H9 (cell line): ENCODE measurements at regions not wholly inside any gene's neighbourhood (a gene's known extent, or its start where the extent isn't known, plus 50 kb on each side); places are given as distances from the start of the nearest gene placed in this dataset.

Experiments
- DNase-seq: peaks from one replicate; pipeline ENCODE4 v3.0.0-alpha.2; 2017
- H2AFZ ChIP-seq: one replicate; pipeline ENCODE4 v1.6.1; 2013; ENCODE audit warnings: mild to moderate bottlenecking, low read length, control low read depth, moderate library complexity
- H2AK5ac ChIP-seq: 2 replicates; pipeline ENCODE4 v1.6.1; 2013; ENCODE audit warnings: low read length, control low read depth, mixed read lengths; ENCODE audit not compliant: insufficient read length
- H2BK120ac ChIP-seq: one replicate; pipeline ENCODE4 v1.6.1; 2013; ENCODE audit warnings: low read depth, mild to moderate bottlenecking, low read length, control low read depth, inconsistent platforms; ENCODE audit not compliant: poor library complexity, severe bottlenecking
- H2BK12ac ChIP-seq: 2 replicates; pipeline ENCODE4 v1.6.1; 2013; ENCODE audit warnings: low read length, control low read depth, mixed read lengths, low read depth; ENCODE audit not compliant: insufficient read length
- H2BK15ac ChIP-seq: 2 replicates; pipeline ENCODE4 v1.6.1; 2013; ENCODE audit warnings: low read depth, low read length, control low read depth
- H2BK20ac ChIP-seq: one replicate; pipeline ENCODE4 v1.6.1; 2013; ENCODE audit warnings: low read depth, mild to moderate bottlenecking, low read length, control low read depth, inconsistent platforms; ENCODE audit not compliant: poor library complexity, severe bottlenecking
- H2BK5ac ChIP-seq: 2 replicates; pipeline ENCODE4 v1.6.1; 2013; ENCODE audit warnings: low read length, control low read depth, mixed read lengths; ENCODE audit not compliant: insufficient read length
- H3K14ac ChIP-seq: 2 replicates; pipeline ENCODE4 v1.6.1; 2013; ENCODE audit warnings: low read length, control low read depth; ENCODE audit not compliant: insufficient read depth
- H3K18ac ChIP-seq: 2 replicates; pipeline ENCODE4 v1.6.1; 2013; ENCODE audit warnings: low read depth, mild to moderate bottlenecking, mixed read lengths, low read length, control low read depth; ENCODE audit not compliant: insufficient read length
- H3K23ac ChIP-seq: 2 replicates; pipeline ENCODE4 v1.6.1; 2013; ENCODE audit warnings: low read length, control low read depth, mixed read lengths, low read depth; ENCODE audit not compliant: insufficient read length
- H3K23me2 ChIP-seq: 2 replicates; pipeline ENCODE4 v1.6.1; 2013; ENCODE audit warnings: low read depth, mild to moderate bottlenecking, mixed read lengths, low read length, control low read depth; ENCODE audit not compliant: insufficient read length, poor library complexity, severe bottlenecking
- H3K27ac ChIP-seq: 2 replicates; pipeline ENCODE4 v1.5.1; 2013; ENCODE audit warnings: low read length, control low read depth, mixed read lengths, low read depth; ENCODE audit not compliant: insufficient read length
- H3K27me3 ChIP-seq: 2 replicates; pipeline ENCODE4 v1.6.1; 2013; ENCODE audit warnings: low read length, control low read depth, inconsistent platforms; ENCODE audit not compliant: insufficient read depth
- H3K4ac ChIP-seq: 2 replicates; pipeline ENCODE4 v1.6.1; 2013; ENCODE audit warnings: low read depth, mild to moderate bottlenecking, control low read depth, inconsistent platforms, low read length, moderate library complexity
- H3K4me1 ChIP-seq: 2 replicates; pipeline ENCODE4 v1.6.1; 2013; ENCODE audit warnings: low read length, control low read depth, inconsistent platforms; ENCODE audit not compliant: insufficient read depth
- H3K4me2 ChIP-seq: 2 replicates; pipeline ENCODE4 v1.6.1; 2013; ENCODE audit warnings: low read length, control low read depth, mixed read lengths; ENCODE audit not compliant: insufficient read length, insufficient read depth
- H3K56ac ChIP-seq: 2 replicates; pipeline ENCODE4 v1.6.1; 2013; ENCODE audit warnings: low read depth, mild to moderate bottlenecking, mixed read lengths, low read length, control low read depth; ENCODE audit not compliant: insufficient read length
- H3K79me1 ChIP-seq: 2 replicates; pipeline ENCODE4 v1.6.1; 2013; ENCODE audit warnings: low read depth, mild to moderate bottlenecking, moderate library complexity, low read length, control low read depth, inconsistent platforms; ENCODE audit not compliant: insufficient read depth, poor library complexity, severe bottlenecking
- H3K79me2 ChIP-seq: 2 replicates; pipeline ENCODE4 v1.6.1; 2013; ENCODE audit warnings: low read length, control low read depth, inconsistent platforms; ENCODE audit not compliant: insufficient read depth
- H3K9ac ChIP-seq: 2 replicates; pipeline ENCODE4 v1.6.1; 2013; ENCODE audit warnings: low read length, control low read depth, mixed read lengths; ENCODE audit not compliant: insufficient read length; ENCODE audit errors: extremely low read depth
- H3K9me3 ChIP-seq: one replicate; pipeline ENCODE4 v1.6.1; 2013; ENCODE audit warnings: low read depth, low read length, inconsistent platforms; ENCODE audit not compliant: control insufficient read depth
- H3T11ph ChIP-seq: one replicate; pipeline ENCODE4 v1.6.1; 2013; ENCODE audit warnings: mild to moderate bottlenecking, low read length, control low read depth, inconsistent platforms
- H4K20me1 ChIP-seq: one replicate; pipeline ENCODE4 v1.6.1; 2013; ENCODE audit not compliant: control insufficient read depth, insufficient read length, insufficient read depth
- H4K5ac ChIP-seq: 2 replicates; pipeline ENCODE4 v1.6.1; 2013; ENCODE audit warnings: low read depth, mild to moderate bottlenecking, mixed read lengths, low read length, control low read depth; ENCODE audit not compliant: insufficient read length
- H4K8ac ChIP-seq: replicated peaks from 2 replicates; pipeline ENCODE4 v1.6.1; 2013; ENCODE audit warnings: low read length, control low read depth, mixed read lengths, low read depth; ENCODE audit not compliant: insufficient read length
- H4K91ac ChIP-seq: 2 replicates; pipeline ENCODE4 v1.6.1; 2013; ENCODE audit warnings: low read depth, mild to moderate bottlenecking, moderate library complexity, mixed read lengths, low read length, control low read depth; ENCODE audit not compliant: insufficient read length
- H3K27ac Mint-ChIP-seq, 3 experiments: 2 replicates in 2 of 3; 3 replicates in 1 of 3; pipeline ENCODE4 v1.8.0; 2020 to 2021; ENCODE audit warnings: mixed read lengths in 3 of 3, mild to moderate bottlenecking in 1 of 3, moderate library complexity in 1 of 3
- H3K27me3 Mint-ChIP-seq: 2 replicates; pipeline ENCODE4 v1.8.0; 2021; ENCODE audit warnings: low read depth, mild to moderate bottlenecking, moderate library complexity, mixed read lengths
- H3K36me3 Mint-ChIP-seq, 3 experiments: 2 replicates in 2 of 3; 3 replicates in 1 of 3; pipeline ENCODE4 v1.8.0; 2020 to 2021; ENCODE audit warnings: low read depth in 3 of 3, mixed read lengths in 3 of 3; ENCODE audit not compliant: insufficient read depth in 1 of 3
- H3K4me1 Mint-ChIP-seq, 2 experiments: 2 replicates each; pipeline ENCODE4 v1.8.0; 2020; ENCODE audit warnings: mixed read lengths in 2 of 2
- H3K4me3 Mint-ChIP-seq, 2 experiments: 2 replicates in 1 of 2; 3 replicates in 1 of 2; pipeline ENCODE4 v1.8.0; 2020 to 2021; ENCODE audit warnings: mild to moderate bottlenecking in 2 of 2, mixed read lengths in 2 of 2, moderate library complexity in 1 of 2
- H3K9me3 Mint-ChIP-seq, 2 experiments: 2 replicates in 1 of 2; 3 replicates in 1 of 2; pipeline ENCODE4 v1.8.0; 2020; ENCODE audit warnings: mild to moderate bottlenecking in 2 of 2, mixed read lengths in 2 of 2, moderate library complexity in 1 of 2
- WGBS: extraction: QIAGEN DNeasy Blood & Tissue Kit; methylation state at CpG from one replicate; pipeline ENCODE4 v1.1.7; 2013; ENCODE audit warnings: missing lambda C conversion rate, low lambda C conversion rate, mixed read lengths; ENCODE audit not compliant: insufficient read length; ENCODE audit errors: extremely low coverage; 5-methylcytosine and 5-hydroxymethylcytosine counted together
- TF ChIP-seq, protein P1 (sequence below): fragments of 200-600 bp; sonication (generic); conservative IDR thresholded peaks from 3 replicates; pipeline ENCODE4 v1.8.0; 2021; ENCODE audit warnings: antibody characterized with exemption, mild to moderate bottlenecking

DNA sequence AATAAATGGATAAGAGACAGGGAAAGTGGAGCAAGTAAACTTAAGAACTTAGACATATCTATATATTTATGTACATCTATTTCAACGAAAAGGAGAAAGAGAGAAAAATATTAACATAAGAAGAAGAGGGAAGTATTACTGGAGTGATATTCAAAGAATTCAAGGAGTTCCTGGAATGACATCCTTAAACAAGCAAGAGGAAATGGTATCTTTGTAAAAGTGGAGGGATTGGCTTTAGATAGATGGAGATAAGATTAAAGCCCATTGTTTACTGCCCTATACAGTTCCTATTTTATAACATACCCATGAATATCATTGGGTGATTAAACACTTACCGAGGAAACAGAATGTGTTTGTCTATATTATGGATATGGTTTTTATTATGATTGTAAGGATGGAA lies 1036.3 kb downstream of the TTLL7 start:
- H4K20me1 ChIP-seq, result no peaks in the 10 kb centered on the region
- H3K4me3 Mint-ChIP-seq, result no peak overlapping the region
- H3K23ac ChIP-seq, result no peak overlapping the region
- H3K9me3 Mint-ChIP-seq, result no peaks in the 10 kb centered on the region
- no peak overlapping the region for H2BK15ac ChIP-seq
- H3K36me3 Mint-ChIP-seq, result peaks cover 0 to 3% (median 0%) of the 10 kb centered on the region in 3 experiments; a peak in 1 of 7 replicates
- no peak overlapping the region for H3K56ac ChIP-seq
- no peak overlapping the region for H2BK12ac ChIP-seq
- no peaks in the 10 kb centered on the region for H3K4me1 Mint-ChIP-seq
- H3K27me3 Mint-ChIP-seq, result no peaks in the 10 kb centered on the region
- H4K91ac ChIP-seq, result no peak overlapping the region
- H3K4ac ChIP-seq, result no peak overlapping the region
- H3K4me2 ChIP-seq, result no peak overlapping the region
- WGBS, result no CpG with 5 or more reads among the region's 2 CpGs
- no peak for DNase-seq
- no peak overlapping the region for H2BK5ac ChIP-seq
- no peak overlapping the region for H2AK5ac ChIP-seq
- no peak overlapping the region for H2AFZ ChIP-seq
- H3K79me1 ChIP-seq, result no peaks in the 10 kb centered on the region
- H4K5ac ChIP-seq, result no peak overlapping the region
- no peak overlapping the region for H2BK120ac ChIP-seq
- H3K4me1 ChIP-seq, result no peaks in the 10 kb centered on the region
- no peaks in the 10 kb centered on the region for H3K23me2 ChIP-seq
- no peak overlapping the region for H2BK20ac ChIP-seq
- no peak overlapping the region for H3K27ac Mint-ChIP-seq
- H4K8ac ChIP-seq, result no peak overlapping the region
- no peak overlapping the region for H3K18ac ChIP-seq
- H3K27ac ChIP-seq, result no peak overlapping the region
- no peak overlapping the region for H3K9ac ChIP-seq
- TF ChIP-seq, protein P1, sequence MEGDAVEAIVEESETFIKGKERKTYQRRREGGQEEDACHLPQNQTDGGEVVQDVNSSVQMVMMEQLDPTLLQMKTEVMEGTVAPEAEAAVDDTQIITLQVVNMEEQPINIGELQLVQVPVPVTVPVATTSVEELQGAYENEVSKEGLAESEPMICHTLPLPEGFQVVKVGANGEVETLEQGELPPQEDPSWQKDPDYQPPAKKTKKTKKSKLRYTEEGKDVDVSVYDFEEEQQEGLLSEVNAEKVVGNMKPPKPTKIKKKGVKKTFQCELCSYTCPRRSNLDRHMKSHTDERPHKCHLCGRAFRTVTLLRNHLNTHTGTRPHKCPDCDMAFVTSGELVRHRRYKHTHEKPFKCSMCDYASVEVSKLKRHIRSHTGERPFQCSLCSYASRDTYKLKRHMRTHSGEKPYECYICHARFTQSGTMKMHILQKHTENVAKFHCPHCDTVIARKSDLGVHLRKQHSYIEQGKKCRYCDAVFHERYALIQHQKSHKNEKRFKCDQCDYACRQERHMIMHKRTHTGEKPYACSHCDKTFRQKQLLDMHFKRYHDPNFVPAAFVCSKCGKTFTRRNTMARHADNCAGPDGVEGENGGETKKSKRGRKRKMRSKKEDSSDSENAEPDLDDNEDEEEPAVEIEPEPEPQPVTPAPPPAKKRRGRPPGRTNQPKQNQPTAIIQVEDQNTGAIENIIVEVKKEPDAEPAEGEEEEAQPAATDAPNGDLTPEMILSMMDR, result no peak
- H3T11ph ChIP-seq, result no peak overlapping the region
- no peaks in the 10 kb centered on the region for H3K79me2 ChIP-seq
- H3K9me3 ChIP-seq, result no peaks in the 10 kb centered on the region
- H3K14ac ChIP-seq, result no peak overlapping the region
- H3K27me3 ChIP-seq, result no peaks in the 10 kb centered on the region
